ENCODE measurements at regions not wholly inside any gene's neighbourhood (a gene's known extent, or its start where the extent isn't known, plus 50 kb on each side); places are given as distances from the start of the nearest gene placed in this dataset.

DNA sequence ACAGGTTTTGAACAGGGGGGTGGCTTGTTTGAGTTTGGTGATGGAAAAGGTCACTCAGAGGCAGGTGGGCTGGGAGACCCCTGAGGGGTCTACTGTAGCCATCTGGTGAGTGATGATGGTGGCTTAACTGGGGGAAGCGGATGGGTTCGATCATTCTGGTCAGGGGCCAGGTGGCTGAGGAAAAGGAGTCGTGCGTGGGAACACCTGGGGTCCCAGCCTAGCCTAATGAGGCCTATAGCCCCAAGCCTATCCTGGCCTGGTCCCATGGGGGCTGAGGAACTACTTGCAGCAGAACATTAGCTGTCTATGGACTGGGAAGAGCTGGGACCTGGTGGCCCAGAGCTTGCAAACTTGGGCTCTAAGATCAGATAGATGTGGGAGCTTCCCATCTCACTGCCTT, 158.4 kb upstream of the MYL2 start:
- ATAC-seq: no peak
- no peak for DNase-seq

DNA sequence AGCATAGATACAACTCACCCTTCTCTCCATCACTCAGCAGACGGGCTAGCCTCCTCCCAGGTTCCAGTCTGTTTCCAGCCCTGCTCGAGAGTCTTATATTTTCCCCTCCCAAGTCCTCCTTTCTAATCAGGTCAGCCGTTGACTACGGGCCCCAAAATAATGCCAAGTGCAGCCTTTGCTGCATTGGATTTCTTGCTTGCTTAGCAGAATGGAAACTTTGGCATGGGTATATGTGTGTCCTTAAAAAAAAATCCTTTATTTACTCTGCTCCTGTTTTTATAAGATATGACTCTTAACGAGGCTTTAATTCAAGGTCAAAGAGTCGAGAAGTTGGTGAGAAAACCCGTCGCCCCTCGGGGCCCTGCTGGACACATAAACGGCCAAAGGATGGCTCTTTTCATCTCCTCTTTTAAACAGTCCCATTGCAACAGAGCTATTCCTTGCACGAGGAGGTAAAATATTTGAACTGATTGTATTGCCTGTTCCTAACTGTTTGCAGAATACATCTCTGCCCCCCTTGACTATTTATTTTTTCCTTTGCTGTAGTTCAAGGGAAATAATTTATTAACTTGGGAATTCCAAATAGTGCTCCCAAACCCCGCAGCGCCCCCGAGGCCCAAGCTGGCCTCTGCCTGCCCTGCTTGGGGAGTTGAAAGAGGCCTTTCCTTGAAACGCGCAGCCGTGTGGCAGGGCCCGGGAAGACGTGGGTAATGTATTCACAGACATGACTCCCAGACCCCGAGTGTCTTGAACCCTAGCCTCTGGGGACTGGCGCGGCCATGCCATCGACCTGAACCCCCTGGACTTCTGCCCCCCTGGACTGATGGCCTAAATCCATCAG, 156.5 kb upstream of the MYL2 start:
- ATAC-seq (no peak), DNase-seq (no peak)

DNA sequence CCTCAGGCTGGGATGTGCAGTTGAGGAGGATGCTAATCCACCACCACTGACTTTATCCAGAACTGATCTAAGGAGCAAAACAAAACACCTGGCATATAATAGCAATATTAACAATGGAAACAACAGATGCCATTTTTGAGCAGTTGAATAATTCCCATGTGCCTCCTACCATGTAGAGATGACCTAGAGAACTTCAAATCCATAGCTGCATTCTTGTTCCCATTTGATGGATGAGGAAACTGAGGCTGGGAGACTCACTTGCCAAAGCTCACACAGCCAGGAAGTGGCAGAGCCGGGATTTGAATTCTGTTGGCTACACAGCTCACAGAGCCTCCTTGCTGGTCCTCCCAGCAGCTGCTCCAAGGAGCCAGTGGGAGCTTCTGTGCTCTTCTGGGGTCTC, 155.8 kb upstream of the MYL2 start:
- ATAC-seq (no peak), DNase-seq (no peak)

DNA sequence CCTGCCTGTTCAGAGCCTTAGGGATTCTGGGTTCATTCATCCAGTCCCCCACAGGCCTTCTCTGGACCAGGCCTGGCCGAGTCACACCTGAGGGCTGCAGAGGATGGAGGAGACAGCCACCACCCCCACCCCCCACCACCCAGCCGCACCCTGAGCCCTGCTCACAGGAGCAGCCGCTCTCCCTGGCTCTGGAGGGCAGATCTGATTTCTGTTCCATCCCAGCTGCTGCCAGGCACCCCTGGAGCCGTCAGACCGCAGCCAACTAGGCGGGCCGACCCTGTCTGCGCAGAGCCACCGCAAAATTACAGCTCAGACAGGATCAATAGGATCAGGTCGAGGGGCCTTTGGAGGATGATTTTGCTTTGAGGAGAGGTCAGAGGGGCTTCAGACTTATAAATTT, 154.6 kb upstream of the MYL2 start:
- ATAC-seq: no peak
- no peak for DNase-seq

- ATAC-seq: no peak
- no peak for DNase-seq
Measured at GRCh38 chr12:111074559-111074958, 154.2 kb upstream of the MYL2 start.

DNA sequence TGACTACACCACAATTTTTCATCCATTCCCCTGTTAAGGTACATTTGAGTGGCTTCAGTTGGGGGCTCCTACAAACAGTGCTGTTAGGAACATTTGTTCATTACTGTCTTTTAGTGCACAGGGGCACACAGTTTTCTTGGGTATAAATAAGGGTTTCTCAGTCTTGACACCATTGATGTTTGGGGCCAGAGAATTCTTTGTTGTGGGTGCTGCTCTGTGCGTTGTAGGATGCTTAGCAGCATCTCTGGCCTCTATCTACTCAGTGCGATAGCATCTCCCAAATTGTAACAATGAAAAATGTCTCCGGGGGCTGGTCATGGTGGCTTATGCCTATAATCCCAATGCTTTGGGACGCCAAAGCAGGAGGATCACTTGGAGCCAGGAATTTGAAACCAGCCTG, 153.0 kb upstream of the MYL2 start:
- DNase-seq (no peak), ATAC-seq (no peak)

DNA sequence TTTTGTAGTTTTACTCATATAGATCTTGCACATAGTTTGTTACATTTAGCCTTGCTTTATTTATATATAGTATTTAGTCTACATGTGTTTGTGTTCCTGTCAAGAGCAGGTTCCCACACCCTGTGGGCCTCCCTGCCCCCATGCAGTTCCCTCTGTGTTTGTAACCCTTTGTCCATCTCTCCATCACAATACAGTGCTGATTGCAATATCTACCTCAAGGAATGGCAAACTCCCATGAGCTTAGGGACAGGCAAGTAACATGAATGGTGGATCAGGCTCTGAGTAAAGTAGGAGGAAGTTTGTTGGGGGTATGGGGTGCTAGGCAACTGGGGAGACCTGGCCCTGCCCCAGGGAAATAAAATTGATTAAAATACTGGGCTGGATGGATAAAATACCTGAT, 151.9 kb upstream of the MYL2 start:
- no peak for ATAC-seq
- no peak for DNase-seq

- ATAC-seq: no peak
- no peak for DNase-seq
Measured at GRCh38 chr12:111069886-111070285, 149.5 kb upstream of the MYL2 start.

GRCh38 chr12:111068290-111068689, 147.9 kb upstream of the MYL2 start:
- ATAC-seq: no peak
- DNase-seq: peak; percentile 24

DNA sequence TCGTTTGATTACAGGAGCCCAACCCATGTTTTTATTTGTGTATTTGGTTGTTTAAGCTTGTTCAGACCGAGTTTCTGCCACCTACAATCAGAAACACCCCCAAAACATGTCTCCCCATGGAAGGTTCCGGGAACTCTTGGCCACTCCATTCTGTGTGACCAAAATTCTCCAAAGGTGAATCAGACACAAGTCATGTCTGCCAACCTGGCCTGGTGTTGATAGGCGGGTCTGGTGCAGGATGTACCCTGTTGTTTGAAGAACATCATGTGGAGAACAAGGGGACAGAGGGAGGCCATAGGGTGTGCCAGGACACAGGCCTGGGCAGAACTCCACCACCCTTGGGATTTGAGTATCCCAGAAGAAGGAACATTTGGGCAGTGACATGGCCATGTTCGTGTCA, 147.1 kb upstream of the MYL2 start:
- ATAC-seq: no peak
- no peak for DNase-seq

DNA sequence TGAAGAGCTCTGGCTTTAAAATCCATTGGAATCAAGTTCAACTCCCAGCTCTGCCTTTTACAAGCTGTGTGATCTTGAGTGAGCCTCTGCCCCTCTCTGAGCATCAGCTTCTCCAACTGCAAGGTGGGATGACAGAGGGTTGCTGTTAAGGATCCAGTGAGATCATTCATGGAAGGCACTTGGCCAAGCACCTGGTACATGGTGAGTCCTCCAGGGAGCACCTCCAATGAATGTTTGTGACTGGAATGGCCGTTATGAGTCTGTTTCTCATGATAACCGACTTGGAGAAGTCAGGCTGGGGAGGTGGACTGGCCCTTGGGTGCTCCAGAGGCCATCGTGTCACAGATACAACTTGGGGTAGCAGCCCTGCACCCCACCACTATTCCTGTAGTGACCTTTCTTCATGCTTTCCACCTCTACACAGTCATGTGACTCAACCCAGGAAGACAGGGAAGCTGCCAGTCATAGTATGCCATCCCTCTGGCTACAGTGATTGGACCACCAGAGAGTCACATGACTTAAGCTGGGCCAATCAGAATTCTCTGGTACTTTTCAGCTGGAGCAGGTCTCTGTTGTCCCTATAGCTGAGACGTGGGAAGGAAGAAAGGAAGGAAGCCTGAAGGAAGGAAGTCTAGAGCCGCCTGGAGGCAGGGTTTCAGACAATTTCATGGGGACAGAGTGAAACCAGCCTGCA, 146.5 kb upstream of the MYL2 start:
- ATAC-seq: no peak
- no peak for DNase-seq

DNA sequence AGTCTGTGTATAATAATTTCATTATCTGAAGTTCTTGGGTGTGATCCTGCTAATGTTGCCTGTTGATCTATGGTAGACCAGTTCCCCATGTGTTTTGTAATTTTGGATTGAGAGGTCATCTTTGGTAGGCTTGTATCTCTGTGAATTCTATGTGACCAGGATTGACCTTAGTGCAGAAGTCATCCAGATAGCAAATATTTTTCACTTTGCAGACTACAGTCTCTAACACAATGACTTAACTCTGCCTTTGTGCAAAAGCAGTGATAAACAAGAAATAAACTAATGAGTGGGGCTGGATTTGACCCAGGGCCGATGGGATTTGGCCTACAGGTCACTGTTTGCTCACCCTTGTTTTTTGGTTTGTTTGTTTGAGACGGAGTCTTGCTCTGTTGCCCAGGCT, 144.6 kb upstream of the MYL2 start:
- ATAC-seq (no peak), DNase-seq (no peak)

GRCh38 chr12:111064154-111064553, 143.8 kb upstream of the MYL2 start:
- no peak for ATAC-seq
- DNase-seq: no peak

DNA sequence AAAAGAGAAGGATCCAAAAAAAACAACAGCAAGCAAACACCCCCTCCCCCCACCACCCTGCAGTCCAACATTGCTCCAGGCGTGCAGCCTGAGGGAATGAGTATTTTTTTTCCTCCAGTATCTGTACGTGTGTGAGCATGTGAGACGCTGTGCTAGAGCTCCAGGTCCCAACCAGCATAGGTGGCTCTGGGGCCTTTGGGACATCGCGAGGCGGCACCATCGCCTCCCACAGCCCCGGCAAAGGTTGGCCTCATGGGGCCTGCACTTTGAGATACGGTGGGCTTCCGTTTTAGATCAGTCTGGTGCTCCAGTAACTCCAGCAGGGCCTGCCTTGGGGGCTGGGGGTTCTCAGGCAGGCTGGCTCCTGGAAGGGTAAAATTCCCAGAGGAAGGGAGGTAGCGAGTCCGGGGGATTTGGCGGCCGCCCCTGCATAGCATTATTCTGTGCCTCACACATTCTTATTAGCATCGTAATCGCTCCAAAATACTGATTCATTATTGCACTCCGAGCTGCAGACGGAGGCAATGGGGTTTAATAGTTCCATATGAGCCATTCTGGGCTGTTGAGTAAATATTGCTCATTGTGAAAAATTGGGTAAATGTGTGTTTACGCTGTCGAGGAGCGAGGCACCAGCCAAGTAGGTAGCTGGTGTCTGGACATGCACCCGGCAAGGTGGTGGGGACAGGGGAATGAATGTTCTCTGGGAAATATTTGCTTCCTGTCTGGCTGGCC, 143.1 kb upstream of the MYL2 start:
- ATAC-seq: no peak
- no peak for DNase-seq

DNA sequence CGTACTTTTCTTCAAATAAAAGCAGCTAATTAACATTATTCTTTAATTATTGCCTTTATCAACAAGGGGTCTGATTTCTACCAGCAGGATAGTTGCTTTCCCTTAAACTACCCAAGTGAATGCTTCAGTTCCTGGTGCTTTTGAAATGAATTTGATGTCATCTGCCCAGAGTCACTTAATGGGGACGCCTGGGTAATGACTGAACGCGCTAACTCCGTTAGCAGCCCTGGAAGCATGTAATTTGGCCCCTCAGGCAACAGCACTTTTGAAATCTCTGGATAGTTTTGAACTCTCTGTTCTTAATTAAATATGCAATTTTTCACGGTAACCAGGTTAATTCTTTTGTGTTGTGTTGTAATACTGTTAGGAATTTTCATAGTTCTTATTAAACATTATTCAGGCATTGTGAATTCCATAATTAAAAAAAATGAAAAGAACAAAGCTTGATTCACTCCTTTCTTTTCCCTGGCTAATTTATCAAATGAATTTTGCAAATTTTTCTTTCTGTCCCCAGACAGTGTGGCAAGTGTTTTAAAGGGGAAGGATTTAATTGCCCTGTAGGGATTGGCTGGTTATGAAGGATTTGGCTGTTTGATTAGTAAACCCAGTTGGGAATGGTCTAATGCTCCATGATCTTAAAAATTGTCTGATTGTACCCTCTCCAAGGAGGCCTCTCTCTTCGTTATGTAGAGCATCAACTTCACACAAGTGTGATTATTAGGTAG, 137.5 kb upstream of the MYL2 start:
- no peak for DNase-seq
- ATAC-seq: no peak

DNA sequence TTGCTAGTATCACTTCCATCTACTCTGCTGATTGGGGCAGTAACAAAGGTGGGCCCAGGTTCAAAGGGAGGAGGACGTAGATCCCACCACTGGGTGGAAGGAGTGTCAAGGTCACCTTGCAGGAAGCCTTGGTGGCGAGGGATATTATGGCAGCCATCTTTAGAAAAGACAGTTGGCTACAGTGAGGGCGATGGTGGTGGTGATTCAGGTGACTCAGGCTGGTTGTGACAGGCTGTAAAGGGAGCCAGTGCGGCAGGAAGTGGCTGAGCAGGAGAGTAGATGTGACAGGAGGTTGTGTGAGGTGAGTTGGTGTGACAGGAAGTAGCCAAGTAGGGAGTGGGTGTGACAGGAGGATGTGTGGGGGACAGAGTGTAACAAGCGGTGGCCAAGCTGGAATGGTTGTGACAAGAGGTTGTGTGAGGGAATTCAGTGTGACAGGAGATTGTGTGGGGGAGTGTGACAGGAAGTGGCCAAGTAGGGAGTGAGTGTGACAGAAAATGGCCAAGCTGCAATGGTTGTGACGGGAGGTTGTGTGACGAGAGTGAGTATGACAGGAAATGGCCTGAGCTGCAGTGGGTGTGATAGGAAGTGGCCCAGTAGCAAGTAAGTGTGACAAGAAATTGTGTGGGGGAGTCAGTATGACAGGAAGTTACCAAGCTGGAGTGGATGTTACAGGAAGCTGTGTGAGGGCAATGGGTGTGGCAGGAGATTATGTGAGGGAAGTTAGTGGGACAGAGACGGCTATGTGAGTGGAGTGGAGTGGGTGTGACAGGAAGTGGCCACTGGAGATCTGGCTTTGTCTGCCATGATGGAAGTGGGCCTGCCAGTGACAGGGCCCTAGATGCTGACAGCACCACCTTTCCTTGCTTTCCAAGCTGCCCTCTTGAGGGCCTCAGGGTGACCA, 136.5 kb upstream of the MYL2 start:
- peak; percentile 63 for DNase-seq
- peak; percentile 88 for ATAC-seq

GRCh38 chr12:111055181-111055880, 135.0 kb upstream of the MYL2 start:
- ATAC-seq (no peak), DNase-seq (no peak)

DNA sequence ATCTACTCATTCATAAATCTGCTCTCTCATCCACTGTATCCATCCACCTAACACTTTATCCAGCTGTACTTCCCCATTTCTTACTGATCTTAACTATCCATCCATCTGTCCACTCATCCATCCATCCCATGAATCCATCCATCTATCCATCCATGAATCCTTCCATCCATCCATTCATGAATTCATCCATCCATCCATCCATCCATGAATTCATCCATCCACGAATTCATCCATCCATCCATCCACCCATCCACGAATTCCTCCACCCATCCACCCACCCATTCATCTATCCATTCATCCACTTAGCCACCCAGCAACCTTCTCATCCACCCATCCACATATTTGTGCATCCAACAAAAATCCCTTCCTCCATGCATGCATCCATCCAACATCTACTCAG, 128.6 kb upstream of the MYL2 start:
- ATAC-seq: no peak

GRCh38 chr12:111046896-111047295, 126.5 kb upstream of the MYL2 start:
- ATAC-seq: no peak

More for the DNA sequence above, 128.6 kb upstream of the MYL2 start:
- DNase-seq: no peak

GRCh38 chr12:111045941-111046340, 125.6 kb upstream of the MYL2 start:
- ATAC-seq (no peak), DNase-seq (no peak)

More at GRCh38 chr12:111046896-111047295, 126.5 kb upstream of the MYL2 start:
- no peak for DNase-seq

GRCh38 chr12:111041091-111041490, 120.7 kb upstream of the MYL2 start:
- ATAC-seq: no peak
- DNase-seq: no peak
